HepG2 (cell line): ENCODE measurements at regions not wholly inside any gene's neighbourhood (a gene's known extent, or its start where the extent isn't known, plus 50 kb on each side); places are given as distances from the start of the nearest gene placed in this dataset.

Source experiments
- ATAC-seq: fragments of 200-7000 bp; cut with Tn5 transposase; 3 replicates; pipeline ENCODE4 v1.9.1; 2020; ENCODE audit warnings: mild to moderate bottlenecking, moderate library complexity
- BruUV-seq: library from RNA; stranded (reverse); fragments of 400-500 nt; replicated peaks from 2 replicates; lab custom pipeline; 2021; lab: Mats Ljungman, UMichigan
- CTCF ChIA-PET: fragments of 300-600 bp; formaldehyde crosslinking; extraction: SDS; loops from one replicate; lab custom pipeline; 2021; ENCODE audit warnings: low total read pairs, inconsistent platforms, low intra/inter-chr PET ratio; lab: Yijun Ruan, JAX
- POLR2A ChIA-PET: fragments of 350-600 bp; sonication (Branson Sonifier 250); formaldehyde crosslinking; loops from one replicate; lab custom pipeline; 2020; ENCODE audit warnings: antibody characterized with exemption, inconsistent platforms; lab: Yijun Ruan, JAX
- DNase-seq: peaks from one replicate; pipeline ENCODE4 v3.0.0-alpha.2; 2015; ENCODE audit warnings: low spot score
- FAIRE-seq: peaks from 3 replicates; lab custom pipeline; 2011; peaks lifted over from hg19 to GRCh38; lab: Jason Lieb, UNC
- H2AFZ ChIP-seq: one replicate; pipeline ENCODE4 v1.6.1; 2011; ENCODE audit warnings: low read length, inconsistent platforms
- H3K27ac ChIP-seq: fragments of 300-600 bp; 3 replicates; pipeline ENCODE4 v1.8.0; 2011; ENCODE audit warnings: mixed run types, mild to moderate bottlenecking, mixed read lengths, low read length, inconsistent platforms; ENCODE audit not compliant: insufficient read depth; ENCODE audit errors: extremely low read length
- H3K27me3 ChIP-seq, 2 experiments: fragments of 200-600 bp in 1 of 2; 2 replicates in 1 of 2; 3 replicates in 1 of 2; pipeline versions ENCODE4 v1.6.0 to v1.8.0; 2011; ENCODE audit warnings: low read length in 2 of 2, mild to moderate bottlenecking in 2 of 2, moderate library complexity in 2 of 2, inconsistent platforms in 1 of 2; ENCODE audit not compliant: insufficient read depth in 2 of 2, control insufficient read depth in 1 of 2
- H3K36me3 ChIP-seq, 2 experiments: fragments of 200-600 bp in 1 of 2; replicated peaks in 1 of 2; 2 replicates in 1 of 2; 3 replicates in 1 of 2; pipeline versions ENCODE4 v1.5.1 to v1.8.0; 2011; ENCODE audit warnings: low read length in 2 of 2, inconsistent platforms in 1 of 2; ENCODE audit not compliant: insufficient read depth in 2 of 2, control insufficient read depth in 1 of 2
- H3K4me1 ChIP-seq: 2 replicates; pipeline ENCODE4 v1.5.1; 2012; ENCODE audit warnings: low read length, inconsistent platforms; ENCODE audit not compliant: insufficient read depth
- H3K4me2 ChIP-seq: 2 replicates; pipeline ENCODE4 v1.6.0; 2011; ENCODE audit warnings: low read depth, low read length, inconsistent platforms
- H3K4me3 ChIP-seq, 3 experiments: fragments of 200-600 bp in 1 of 3; sonication (generic), shearing (Covaris generic) in 1 of 3; replicated peaks in 1 of 3; 2 replicates each; pipeline ENCODE4 v1.5.1; 2011 to 2016; ENCODE audit warnings: low read length in 3 of 3, inconsistent platforms in 2 of 3, low read depth in 2 of 3, mild to moderate bottlenecking in 2 of 3, control low read depth in 1 of 3, mixed read lengths in 1 of 3; ENCODE audit not compliant: insufficient read depth in 1 of 3
- H3K79me2 ChIP-seq: one replicate; pipeline ENCODE4 v1.6.1; 2011; ENCODE audit warnings: low read length, inconsistent platforms; ENCODE audit not compliant: insufficient read depth
- H3K9ac ChIP-seq: 2 replicates; pipeline ENCODE4 v1.6.0; 2011; ENCODE audit warnings: mild to moderate bottlenecking, low read depth, low read length, inconsistent platforms; ENCODE audit not compliant: insufficient read depth
- H3K9me3 ChIP-seq: 2 replicates; pipeline ENCODE4 v1.5.1; 2012; ENCODE audit warnings: mild to moderate bottlenecking, low read length
- H4K20me1 ChIP-seq: 2 replicates; pipeline ENCODE4 v1.6.0; 2011; ENCODE audit warnings: inconsistent platforms, mild to moderate bottlenecking, low read length, moderate library complexity; ENCODE audit not compliant: insufficient read depth
- ATAD3A ChIP-seq: sonication (generic); formaldehyde crosslinking; IDR thresholded peaks from 2 replicates; pipeline ENCODE4 v1.4.0; 2020; ENCODE audit warnings: missing genetic modification reagents
- CEBPB ChIP-seq: IDR thresholded peaks from 2 replicates; pipeline ENCODE4 v1.6.1; 2011; ENCODE audit warnings: low read depth, low read length, improper control_type of control experiment, borderline replicate concordance
- MIER2 ChIP-seq: IDR thresholded peaks from 2 replicates; pipeline ENCODE4 v1.6.1; 2016; ENCODE audit warnings: missing biosample characterization, missing genetic modification reagents
- MTF1 ChIP-seq: sonication (generic); formaldehyde crosslinking; IDR thresholded peaks from 2 replicates; pipeline ENCODE4 v1.5.0; 2020; ENCODE audit warnings: missing genetic modification reagents
- PHF20 ChIP-seq: sonication (generic); formaldehyde crosslinking; IDR thresholded peaks from 2 replicates; pipeline ENCODE4 v1.5.0; 2020; ENCODE audit warnings: mild to moderate bottlenecking, missing genetic modification reagents
- TP53 ChIP-seq: sonication (generic); formaldehyde crosslinking; conservative IDR thresholded peaks from 2 replicates; pipeline ENCODE4 v1.4.0; 2020; ENCODE audit warnings: missing genetic modification reagents
- ZBTB42 ChIP-seq: sonication (generic); formaldehyde crosslinking; IDR thresholded peaks from 2 replicates; pipeline ENCODE4 v1.5.0; 2020; ENCODE audit warnings: mild to moderate bottlenecking, missing genetic modification reagents
- ZKSCAN8 ChIP-seq: IDR thresholded peaks from 2 replicates; pipeline ENCODE4 v1.6.1; 2016; ENCODE audit warnings: borderline replicate concordance, missing genetic modification reagents, missing compliant biosample characterization
- ZNF101 ChIP-seq: sonication (generic); formaldehyde crosslinking; IDR thresholded peaks from 2 replicates; pipeline ENCODE4 v1.4.0; 2020; ENCODE audit warnings: mild to moderate bottlenecking, low read depth, missing genetic modification reagents, borderline replicate concordance
- ZNF331 ChIP-seq: sonication (generic); formaldehyde crosslinking; IDR thresholded peaks from 2 replicates; pipeline ENCODE4 v1.4.0; 2020; ENCODE audit warnings: missing genetic modification reagents
- ZNF335 ChIP-seq: sonication (generic); formaldehyde crosslinking; IDR thresholded peaks from 2 replicates; pipeline ENCODE4 v1.4.0; 2020; ENCODE audit warnings: missing genetic modification reagents
- WGBS: methylation state at CpG from one replicate; pipeline ENCODE4 v1.1.6; 2017; ENCODE audit warnings: low lambda C conversion rate; 5-methylcytosine and 5-hydroxymethylcytosine counted together
- in situ Hi-C: cut with HindIII; loops from 2 replicates; pipeline ENCODE4 v1.10.0; 2017; ENCODE audit warnings: low pct_unique_long_range_greater_than_20kb; ENCODE audit not compliant: extremely low pct_ligation_motif_present
- intact Hi-C: fragments of 100-400 bp; cut with micrococcal nuclease; formaldehyde crosslinking; loops from one replicate; pipeline ENCODE4 v1.10.0; 2022; ENCODE audit not compliant: unreplicated experiment

DNA sequence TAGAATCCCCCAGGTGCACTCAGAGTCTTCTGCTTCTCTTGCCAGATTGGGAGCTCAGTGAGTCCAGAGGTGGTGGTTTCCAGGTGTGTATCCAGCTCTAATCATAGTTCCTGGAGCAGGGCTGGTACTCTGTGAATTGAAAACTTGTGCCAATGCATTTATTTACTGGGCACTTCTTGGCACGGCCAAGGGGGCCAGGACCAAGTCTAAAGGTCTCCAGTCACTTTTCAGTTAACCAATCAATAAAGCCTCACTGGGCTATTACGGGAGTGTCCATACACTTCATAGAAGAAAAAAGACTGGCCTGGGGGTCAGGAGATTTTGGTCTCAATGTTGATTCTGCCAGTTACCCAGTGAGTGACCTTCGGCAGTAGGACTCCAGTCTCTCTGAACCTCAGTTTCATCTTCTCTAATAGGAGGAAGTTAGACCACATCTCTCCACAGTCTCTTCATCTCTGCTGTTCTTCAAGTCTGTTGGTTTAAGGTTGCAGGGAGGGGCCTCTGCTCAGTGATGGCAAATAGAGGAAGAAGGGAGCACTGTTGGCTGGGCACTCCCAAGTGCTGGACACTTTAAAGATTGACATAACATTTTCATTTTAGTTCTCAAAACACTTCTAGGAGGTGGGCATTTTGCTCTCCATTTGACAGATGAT lies 188.5 kb upstream of the E2F8 start:
- no peak overlapping the region for H3K4me2 ChIP-seq
- in situ Hi-C loops, result no loop called here
- CTCF ChIA-PET, result no interaction called here
- H3K36me3 ChIP-seq, result no peaks in the 10 kb centered on the region
- H3K27ac ChIP-seq, result no peak overlapping the region
- H3K9me3 ChIP-seq, result no peaks in the 10 kb centered on the region
- no peak overlapping the region for H3K9ac ChIP-seq
- POLR2A ChIA-PET, result no interaction called here
- intact Hi-C loops, result no loop called here
- H3K4me3 ChIP-seq, result no peak overlapping the region
- WGBS, result 13% methylated on average over 3 of the region's 3 CpGs
- FAIRE-seq (no peak), DNase-seq (no peak), ATAC-seq (no peak)
- H2AFZ ChIP-seq, result no peak overlapping the region
- peaks cover 2 to 12% of the 10 kb centered on the region in 2 experiments; a peak in 2 of 5 replicates for H3K27me3 ChIP-seq
- TF ChIP-seq TP53 (CRISPR knock-in tag) (no peak), ZBTB42 (no peak), MTF1 (CRISPR knock-in tag) (no peak), PHF20 (CRISPR knock-in tag) (no peak), ZNF101 (CRISPR knock-in tag) (no peak), CEBPB (no peak), ZNF335 (CRISPR knock-in tag) (no peak), MIER2 (CRISPR knock-in tag) (no peak), ZKSCAN8 (CRISPR knock-in tag) (no peak), ATAD3A (CRISPR knock-in tag) (no peak), ZNF331 (CRISPR knock-in tag) (no peak)
- no peaks in the 10 kb centered on the region for H4K20me1 ChIP-seq
- no peaks in the 10 kb centered on the region for H3K79me2 ChIP-seq
- no TSS peak for BruUV-seq
- no peaks in the 10 kb centered on the region for H3K4me1 ChIP-seq
